CD14-positive monocyte (primary cell): ENCODE measurements at regions not wholly inside any gene's neighbourhood (a gene's known extent, or its start where the extent isn't known, plus 50 kb on each side); places are given as distances from the start of the nearest gene placed in this dataset.

Source experiments
- DNase-seq, 3 donors: peaks; one replicate each; pipeline ENCODE4 v3.0.0-alpha.2; 2011 to 2022
- H2AFZ ChIP-seq: 2 replicates; pipeline ENCODE4 v1.6.0; 2012; ENCODE audit warnings: mild to moderate bottlenecking, low read depth, low read length, inconsistent platforms; ENCODE audit not compliant: insufficient read depth, poor library complexity, severe bottlenecking
- H3K27ac ChIP-seq, 2 donors: 1 replicate in 1 of 2; 2 replicates in 1 of 2; pipeline ENCODE4 v1.5.1; 2012 to 2013; ENCODE audit warnings: low read length in 2 of 2, control low read depth in 1 of 2, inconsistent platforms in 1 of 2, low read depth in 1 of 2, mild to moderate bottlenecking in 1 of 2
- H3K27me3 ChIP-seq, 2 donors: one replicate each; pipeline versions ENCODE4 v1.6.0 to v1.6.1; 2011 to 2013; ENCODE audit warnings: low read length in 2 of 2; ENCODE audit not compliant: control insufficient read depth in 2 of 2, insufficient read depth in 2 of 2
- H3K36me3 ChIP-seq, 2 donors: replicated peaks in 1 of 2; 1 replicate in 1 of 2; 2 replicates in 1 of 2; pipeline versions ENCODE4 v1.5.1 to v1.6.1; 2012 to 2013; ENCODE audit warnings: low read length in 2 of 2, control low read depth in 1 of 2, inconsistent platforms in 1 of 2, mild to moderate bottlenecking in 1 of 2; ENCODE audit not compliant: insufficient read depth in 2 of 2, control insufficient read depth in 1 of 2
- H3K4me1 ChIP-seq, 2 donors: 1 replicate in 1 of 2; 2 replicates in 1 of 2; pipeline versions ENCODE4 v1.5.1 to v1.6.1; 2012 to 2013; ENCODE audit warnings: low read length in 2 of 2, control low read depth in 1 of 2, inconsistent platforms in 1 of 2, mild to moderate bottlenecking in 1 of 2, moderate library complexity in 1 of 2; ENCODE audit not compliant: insufficient read depth in 2 of 2, control insufficient read depth in 1 of 2
- H3K4me2 ChIP-seq: replicated peaks from 2 replicates; pipeline ENCODE3; 2012; ENCODE audit warnings: low read length, moderate library complexity, mild to moderate bottlenecking; ENCODE audit not compliant: poor library complexity, severe bottlenecking; ENCODE audit errors: extremely low read depth
- H3K4me3 ChIP-seq, 3 experiments: fragments of 200-600 bp in 1 of 3; sonication (generic) in 1 of 3; replicated peaks in 1 of 3; 1 replicate in 2 of 3; 2 replicates in 1 of 3; pipeline ENCODE4 v1.5.1; 2011 to 2013; ENCODE audit warnings: low read length in 3 of 3, mild to moderate bottlenecking in 3 of 3, control low read depth in 2 of 3, low read depth in 2 of 3, inconsistent platforms in 1 of 3, moderate library complexity in 1 of 3
- H3K79me2 ChIP-seq: 2 replicates; pipeline ENCODE4 v1.6.0; 2012; ENCODE audit warnings: mild to moderate bottlenecking, control low read depth, inconsistent platforms, low read length, moderate library complexity; ENCODE audit not compliant: insufficient read depth
- H3K9ac ChIP-seq: 2 replicates; pipeline ENCODE4 v1.6.0; 2017; ENCODE audit warnings: low read length, mild to moderate bottlenecking; ENCODE audit not compliant: insufficient read depth, poor library complexity, severe bottlenecking
- H3K9me3 ChIP-seq, 2 donors: replicated peaks in 1 of 2; 1 replicate in 1 of 2; 2 replicates in 1 of 2; pipeline versions ENCODE4 v1.5.1 to v1.6.1; 2012 to 2013; ENCODE audit warnings: low read length in 2 of 2, control low read depth in 1 of 2; ENCODE audit not compliant: control insufficient read depth in 1 of 2, insufficient read depth in 1 of 2
- H4K20me1 ChIP-seq: 2 replicates; pipeline ENCODE4 v1.6.0; 2012; ENCODE audit warnings: mild to moderate bottlenecking, low read length, control low read depth, moderate library complexity; ENCODE audit not compliant: insufficient read depth
- H3K27ac Mint-ChIP-seq, 7 donors: one replicate each; pipeline ENCODE4 v1.8.0; 2020; ENCODE audit warnings: mild to moderate bottlenecking in 7 of 7, mixed read lengths in 7 of 7, moderate library complexity in 6 of 7, inconsistent platforms in 2 of 7
- H3K27me3 Mint-ChIP-seq, 3 donors: one replicate each; pipeline ENCODE4 v1.8.0; 2021 to 2022; ENCODE audit warnings: low read depth in 3 of 3, mild to moderate bottlenecking in 3 of 3, mixed read lengths in 3 of 3, moderate library complexity in 3 of 3, inconsistent platforms in 1 of 3
- H3K36me3 Mint-ChIP-seq, 2 donors: one replicate each; pipeline ENCODE4 v1.8.0; 2020; ENCODE audit warnings: mixed read lengths in 2 of 2, inconsistent platforms in 1 of 2, mild to moderate bottlenecking in 1 of 2
- H3K4me1 Mint-ChIP-seq: one replicate; pipeline ENCODE4 v1.8.0; 2020; ENCODE audit warnings: mild to moderate bottlenecking, mixed read lengths
- H3K4me3 Mint-ChIP-seq, 2 donors: one replicate each; pipeline ENCODE4 v1.8.0; 2020; ENCODE audit warnings: mild to moderate bottlenecking in 2 of 2, mixed read lengths in 2 of 2, moderate library complexity in 1 of 2
- H3K9me3 Mint-ChIP-seq, 7 donors: one replicate each; pipeline ENCODE4 v1.8.0; 2020 to 2022; ENCODE audit warnings: mixed read lengths in 7 of 7, mild to moderate bottlenecking in 6 of 7, moderate library complexity in 6 of 7, inconsistent platforms in 2 of 7
- CTCF ChIP-seq: fragments of 200-600 bp; IDR thresholded peaks from one replicate; pipeline ENCODE4 v1.8.0; 2022; ENCODE audit warnings: antibody characterized with exemption, mild to moderate bottlenecking
- WGBS: methylation state at CpG from one replicate; pipeline ENCODE4 v1.1.5; 2013; ENCODE audit warnings: missing lambda C conversion rate; ENCODE audit not compliant: insufficient coverage; 5-methylcytosine and 5-hydroxymethylcytosine counted together
- intact Hi-C, 2 donors: fragments of 100-400 bp; cut with micrococcal nuclease; formaldehyde crosslinking; loops; one replicate each; pipeline versions ENCODE4 v1.15.0 to v1.15.1; 2023

GRCh38 chr16:59573528-59574271 is 839.6 kb upstream of the GOT2 start:
- no peaks in the 10 kb centered on the region for H3K36me3 ChIP-seq
- no peaks in the 10 kb centered on the region for H3K27me3 ChIP-seq
- DNase-seq: no peak
- no peak overlapping the region for H3K4me3 ChIP-seq
- WGBS: no CpG with 5 or more reads among the region's 5 CpGs
- H3K79me2 ChIP-seq: no peaks in the 10 kb centered on the region
- H3K27ac ChIP-seq: no peak overlapping the region
- no peaks in the 10 kb centered on the region for H3K4me1 ChIP-seq
- H3K27ac Mint-ChIP-seq: no peak overlapping the region
- H3K9me3 ChIP-seq: no peaks in the 10 kb centered on the region
- H3K9me3 Mint-ChIP-seq: peaks cover 0 to 11% (median 4%) of the 10 kb centered on the region in 7 donors
- intact Hi-C loops: no loop called here
- no peaks in the 10 kb centered on the region for H3K36me3 Mint-ChIP-seq
- H3K4me3 Mint-ChIP-seq: no peak overlapping the region
- H3K4me1 Mint-ChIP-seq: no peaks in the 10 kb centered on the region
- no peak overlapping the region for H3K9ac ChIP-seq
- no peak for TF ChIP-seq CTCF
- H4K20me1 ChIP-seq: no peaks in the 10 kb centered on the region
- H3K4me2 ChIP-seq: no peak overlapping the region
- peaks cover 0 to 1% (median 0%) of the 10 kb centered on the region in 3 donors for H3K27me3 Mint-ChIP-seq
- H2AFZ ChIP-seq: no peak overlapping the region

GRCh38 chr16:59567496-59567895 is 833.4 kb upstream of the GOT2 start:
- no peak overlapping the region for H3K9ac ChIP-seq
- H3K9me3 ChIP-seq: peaks cover 0 to 4% of the 10 kb centered on the region in 2 donors
- TF ChIP-seq CTCF: no peak
- H3K27ac ChIP-seq: no peak overlapping the region
- H2AFZ ChIP-seq: no peak overlapping the region
- no peaks in the 10 kb centered on the region for H3K27me3 Mint-ChIP-seq
- no peaks in the 10 kb centered on the region for H3K79me2 ChIP-seq
- no peak for DNase-seq
- no peaks in the 10 kb centered on the region for H3K4me1 ChIP-seq
- H3K4me3 Mint-ChIP-seq: no peak overlapping the region
- no peaks in the 10 kb centered on the region for H3K36me3 Mint-ChIP-seq
- H3K4me2 ChIP-seq: no peak overlapping the region
- no peaks in the 10 kb centered on the region for H3K27me3 ChIP-seq
- H3K4me3 ChIP-seq: no peak overlapping the region
- no peaks in the 10 kb centered on the region for H3K36me3 ChIP-seq
- peaks cover 3 to 15% (median 7%) of the 10 kb centered on the region in 7 donors for H3K9me3 Mint-ChIP-seq
- WGBS: 95% methylated on average over 5 of the region's 5 CpGs
- intact Hi-C loops: no loop called here
- no peak overlapping the region for H3K27ac Mint-ChIP-seq
- no peaks in the 10 kb centered on the region for H3K4me1 Mint-ChIP-seq
- H4K20me1 ChIP-seq: no peaks in the 10 kb centered on the region
